ENCODE measurements at regions not wholly inside any gene's neighbourhood (a gene's known extent, or its start where the extent isn't known, plus 50 kb on each side); places are given as distances from the start of the nearest gene placed in this dataset.

GRCh38 chr12:58154359-58154758 lies 213.0 kb downstream of the ATP23 start:
- no peaks in the 10 kb centered on the region for H3K36me3 ChIP-seq (replicated peaks in 1 of 2; ENCODE audit: control insufficient read depth in 1 of 2, insufficient read depth in 2 of 2, low read length in 1 of 2)
- no peaks in the 10 kb centered on the region for H3K4me1 ChIP-seq (ENCODE audit: control insufficient read depth in 1 of 2, insufficient read depth in 2 of 2, low read depth in 1 of 2, low read length in 1 of 2)
- H2AFZ ChIP-seq (ENCODE audit: low read depth), result no peak overlapping the region
- TF ChIP-seq REST (IDR thresholded peaks at IDR 0.05; ENCODE audit: low read depth, low read length), result no peak
- TF ChIP-seq POLR2AphosphoS5 (IDR thresholded peaks at IDR 0.05; ENCODE audit: low read depth, low read length), result no peak
- no peaks in the 10 kb centered on the region for H3K9me3 ChIP-seq
- no peak overlapping the region for H3K4me2 ChIP-seq
- no peak for DNase-seq
- H3K4me3 ChIP-seq (ENCODE audit: low read depth in 2 of 2, low read length in 1 of 2), result no peak overlapping the region
- H3K27me3 ChIP-seq (ENCODE audit: insufficient read depth), result no peaks in the 10 kb centered on the region
- H4K20me1 ChIP-seq (ENCODE audit: insufficient read depth), result no peaks in the 10 kb centered on the region
- H3K79me2 ChIP-seq (ENCODE audit: insufficient read depth), result no peaks in the 10 kb centered on the region
- CTCF ChIA-PET, result no interaction called here
- H3K27ac ChIP-seq (ENCODE audit: low read depth in 2 of 2, low read length in 1 of 2), result no peak overlapping the region
- no peaks in the 10 kb centered on the region for H3F3A ChIP-seq (replicated peaks; ENCODE audit: insufficient read depth)
- no peak overlapping the region for H3K9ac ChIP-seq
- 12% methylated on average over 1 of the region's 1 CpG for WGBS (ENCODE audit: low lambda C conversion rate)
- POLR2A ChIA-PET, result no interaction called here
- H3K9me2 ChIP-seq, result no peaks in the 10 kb centered on the region

GRCh38 chr12:58156697-58157096 lies 215.3 kb downstream of the ATP23 start:
- no peak for DNase-seq
- Histone ChIP-seq H3K36me3 (replicated peaks in 1 of 2; ENCODE audit: control insufficient read depth in 1 of 2, insufficient read depth in 2 of 2, low read length in 1 of 2) (no peaks in the 10 kb centered on the region), H3K9ac (no peak overlapping the region), H3K27ac (ENCODE audit: low read depth in 2 of 2, low read length in 1 of 2) (no peak overlapping the region), H3F3A (replicated peaks; ENCODE audit: insufficient read depth) (no peaks in the 10 kb centered on the region), H3K4me2 (no peak overlapping the region), H3K4me1 (ENCODE audit: control insufficient read depth in 1 of 2, insufficient read depth in 2 of 2, low read depth in 1 of 2, low read length in 1 of 2) (no peaks in the 10 kb centered on the region), H4K20me1 (ENCODE audit: insufficient read depth) (no peaks in the 10 kb centered on the region), H3K27me3 (ENCODE audit: insufficient read depth) (no peaks in the 10 kb centered on the region; the same call in 1 of the 2 replicates), H3K4me3 (ENCODE audit: low read depth in 2 of 2, low read length in 1 of 2) (no peak overlapping the region), H3K9me2 (no peaks in the 10 kb centered on the region), H3K79me2 (ENCODE audit: insufficient read depth) (no peaks in the 10 kb centered on the region), H3K9me3 (no peaks in the 10 kb centered on the region), H2AFZ (ENCODE audit: low read depth) (no peak overlapping the region)
- WGBS (ENCODE audit: low lambda C conversion rate), result 3% methylated on average over 2 of the region's 2 CpGs
- TF ChIP-seq GATA2 (CRISPR knock-in tag; IDR thresholded peaks at IDR 0.05) (no peak), TAF1 (IDR thresholded peaks at IDR 0.05; ENCODE audit: borderline replicate concordance, low read depth, low read length) (no peak), RCOR1 (IDR thresholded peaks at IDR 0.05; ENCODE audit: low read length) (no peak), MXI1 (IDR thresholded peaks at IDR 0.05; ENCODE audit: low read depth, low read length) (no peak), NFIC (IDR thresholded peaks at IDR 0.05; ENCODE audit: borderline replicate concordance) (no peak), ZBTB33 (IDR thresholded peaks at IDR 0.05; ENCODE audit: borderline replicate concordance, low read depth) (no peak), SMC3 (IDR thresholded peaks at IDR 0.05; ENCODE audit: low read depth, low read length) (no peak), PBX3 (IDR thresholded peaks at IDR 0.05) (no peak), MEF2A (IDR thresholded peaks at IDR 0.05; ENCODE audit: borderline replicate concordance, low read depth) (no peak), CTCF (IDR thresholded peaks at IDR 0.05) (no peak), MAX (IDR thresholded peaks at IDR 0.05; ENCODE audit: low read depth) (no peak), ELF1 (IDR thresholded peaks at IDR 0.05) (no peak), FOSL2 (IDR thresholded peaks at IDR 0.05; ENCODE audit: borderline replicate concordance, low read depth) (no peak)
- ChIA-PET CTCF (no interaction called here), POLR2A (no interaction called here)
